K562 (cell line): ENCODE measurements at regions not wholly inside any gene's neighbourhood (a gene's known extent, or its start where the extent isn't known, plus 50 kb on each side); places are given as distances from the start of the nearest gene placed in this dataset.

Experiments
- ATAC-seq: fragments of 200-7000 bp; cut with Tn5 transposase; 3 replicates; pipeline ENCODE4 v1.9.1; 2020; ENCODE audit warnings: moderate library complexity
- BruUV-seq: library from RNA; stranded (reverse); fragments of 400-500 nt; replicated peaks from 2 replicates; lab custom pipeline; 2021; lab: Mats Ljungman, UMichigan
- CTCF ChIA-PET: fragments of 300-600 bp; formaldehyde crosslinking; extraction: SDS; loops from one replicate; lab custom pipeline; 2021; ENCODE audit warnings: low intra/inter-chr PET ratio; lab: Yijun Ruan, JAX
- POLR2A ChIA-PET: fragments of 300-600, 350-650 bp; sonication (Branson Sonifier 250); formaldehyde crosslinking; extraction: SDS; loops from one replicate; lab custom pipeline; 2021; ENCODE audit warnings: antibody characterized with exemption, inconsistent platforms; lab: Yijun Ruan, JAX
- DNase-seq, 4 experiments: peaks; one replicate each; pipeline versions ENCODE4 v3.0.0 to v3.0.0-alpha.2; 2011 to 2018; ENCODE audit warnings: low spot score in 3 of 4, mixed read lengths in 3 of 4; ENCODE audit errors: extremely low read depth in 1 of 4
- FAIRE-seq: peaks from 2 replicates; lab custom pipeline; 2011; peaks lifted over from hg19 to GRCh38; lab: Jason Lieb, UNC
- H2AFZ ChIP-seq: 2 replicates; pipeline ENCODE4 v1.6.0; 2011; ENCODE audit warnings: low read depth, low read length, control low read depth, inconsistent platforms
- H3K27ac ChIP-seq: fragments of 200-600 bp; 3 replicates; pipeline ENCODE4 v1.8.0; 2011; ENCODE audit warnings: low read depth, mild to moderate bottlenecking, control low read depth, inconsistent platforms, low read length, moderate library complexity, mixed read lengths; ENCODE audit errors: extremely low read depth
- H3K27me3 ChIP-seq, 2 experiments: fragments of 300-600 bp in 1 of 2; 2 replicates in 1 of 2; 3 replicates in 1 of 2; pipeline versions ENCODE4 v1.6.0 to v1.8.0; 2011; ENCODE audit warnings: inconsistent platforms in 2 of 2, low read length in 2 of 2, mild to moderate bottlenecking in 1 of 2, mixed read lengths in 1 of 2, moderate library complexity in 1 of 2; ENCODE audit not compliant: control insufficient read depth in 2 of 2, insufficient read depth in 2 of 2
- H3K36me3 ChIP-seq: fragments of 300-600 bp; 3 replicates; pipeline ENCODE4 v1.8.0; 2011; ENCODE audit warnings: mild to moderate bottlenecking, low read length, inconsistent platforms; ENCODE audit not compliant: control insufficient read depth, insufficient read depth
- H3K4me1 ChIP-seq, 2 experiments: fragments of 200-600 bp in 1 of 2; replicated peaks in 1 of 2; 2 replicates in 1 of 2; 3 replicates in 1 of 2; pipeline versions ENCODE4 v1.5.1 to v1.8.0; 2011; ENCODE audit warnings: inconsistent platforms in 2 of 2, low read length in 2 of 2, mild to moderate bottlenecking in 1 of 2, mixed read lengths in 1 of 2, moderate library complexity in 1 of 2; ENCODE audit not compliant: control insufficient read depth in 2 of 2, insufficient read depth in 2 of 2
- H3K4me2 ChIP-seq: 2 replicates; pipeline ENCODE4 v1.6.1; 2011; ENCODE audit warnings: low read length, control low read depth, inconsistent platforms, mixed read lengths; ENCODE audit not compliant: insufficient read depth
- H3K4me3 ChIP-seq: fragments of 200-600 bp; sonication (generic), shearing (Covaris generic); 2 replicates; pipeline ENCODE4 v1.5.1; 2016; ENCODE audit warnings: control low read depth, inconsistent platforms
- H3K79me2 ChIP-seq: fragments of 200-600 bp; 3 replicates; pipeline ENCODE4 v1.8.0; 2011; ENCODE audit warnings: low read length, inconsistent platforms; ENCODE audit not compliant: control insufficient read depth, insufficient read depth
- H3K9ac ChIP-seq, 2 experiments: 2 replicates each; pipeline versions ENCODE4 v1.6.0 to v1.6.1; 2011; ENCODE audit warnings: low read depth in 2 of 2, low read length in 2 of 2, control low read depth in 1 of 2, inconsistent platforms in 1 of 2, mild to moderate bottlenecking in 1 of 2, mixed read lengths in 1 of 2; ENCODE audit not compliant: insufficient read depth in 1 of 2
- H3K9me1 ChIP-seq: one replicate; pipeline ENCODE4 v1.6.0; 2011; ENCODE audit warnings: inconsistent platforms, mild to moderate bottlenecking, low read length, moderate library complexity; ENCODE audit not compliant: control insufficient read depth, insufficient read depth
- H3K9me3 ChIP-seq: replicated peaks from 2 replicates; pipeline ENCODE4 v1.5.1; 2011; ENCODE audit warnings: low read depth, low read length, inconsistent platforms; ENCODE audit not compliant: control insufficient read depth, insufficient read depth
- H4K20me1 ChIP-seq: replicated peaks from 2 replicates; pipeline ENCODE4 v1.6.1; 2011; ENCODE audit warnings: low read length, inconsistent platforms, mixed read lengths; ENCODE audit not compliant: control insufficient read depth, insufficient read depth
- ARHGAP35 ChIP-seq: fragments of 450-650 bp; IDR thresholded peaks from 2 replicates; pipeline ENCODE4 v1.6.1; 2018; ENCODE audit not compliant: partially characterized antibody
- ATF6 ChIP-seq: sonication (generic); formaldehyde crosslinking; IDR thresholded peaks from 2 replicates; pipeline ENCODE4 v1.4.0; 2020; ENCODE audit warnings: mild to moderate bottlenecking, missing genetic modification reagents
- BCOR ChIP-seq: fragments of 450-650 bp; IDR thresholded peaks from 2 replicates; pipeline ENCODE4 v1.6.1; 2016
- CCAR2 ChIP-seq: fragments of 200-400 bp; formaldehyde crosslinking; IDR thresholded peaks from 2 replicates; pipeline ENCODE4 v1.6.1; 2017; ENCODE audit warnings: mild to moderate bottlenecking, low read depth, low read length
- CTBP1 ChIP-seq: fragments of 450-650 bp; IDR thresholded peaks from 2 replicates; pipeline ENCODE4 v1.6.1; 2016; ENCODE audit warnings: borderline replicate concordance
- DMBX1 ChIP-seq: fragments of 250-450 bp; sonication (Bioruptor Pico); IDR thresholded peaks from 2 replicates; pipeline ENCODE4 v1.8.0; 2022; ENCODE audit warnings: inconsistent platforms, mild to moderate bottlenecking, moderate library complexity, borderline replicate concordance
- ERF ChIP-seq: fragments of 450-650 bp; formaldehyde crosslinking; IDR thresholded peaks from 2 replicates; pipeline ENCODE4 v1.4.0; 2020; ENCODE audit warnings: mild to moderate bottlenecking, mixed read lengths
- GMEB1 ChIP-seq: fragments of 250-450 bp; sonication (Bioruptor Pico); IDR thresholded peaks from 2 replicates; pipeline ENCODE4 v1.4.0; 2020; ENCODE audit warnings: mild to moderate bottlenecking
- HEY1 ChIP-seq: fragments of 250-450 bp; sonication (Bioruptor Pico); IDR thresholded peaks from 2 replicates; pipeline ENCODE4 v1.5.0; 2020; ENCODE audit warnings: mild to moderate bottlenecking, moderate library complexity, borderline replicate concordance
- MXI1 ChIP-seq: IDR thresholded peaks from 2 replicates; pipeline ENCODE4 v1.6.1; 2011; ENCODE audit warnings: low read depth, mild to moderate bottlenecking, improper control_type of control experiment, low read length
- NCOA4 ChIP-seq: fragments of 450-650 bp; IDR thresholded peaks from 2 replicates; pipeline ENCODE4 v1.6.1; 2018; ENCODE audit warnings: mild to moderate bottlenecking; ENCODE audit not compliant: partially characterized antibody
- PYGO2 ChIP-seq: fragments of 450-650 bp; IDR thresholded peaks from 2 replicates; pipeline ENCODE4 v1.6.1; 2016; ENCODE audit warnings: mild to moderate bottlenecking, missing genetic modification characterization, moderate library complexity, missing compliant biosample characterization
- SMAD3 ChIP-seq: fragments of 450-650 bp; formaldehyde crosslinking; conservative IDR thresholded peaks from 2 replicates; pipeline ENCODE4 v1.4.0; 2020; ENCODE audit warnings: mild to moderate bottlenecking
- SOX6 ChIP-seq: fragments of 450-650 bp; IDR thresholded peaks from 2 replicates; pipeline ENCODE4 v1.6.1; 2014; ENCODE audit warnings: mild to moderate bottlenecking
- SRSF1 ChIP-seq: fragments of 200-400 bp; formaldehyde crosslinking; IDR thresholded peaks from 2 replicates; pipeline ENCODE4 v1.6.1; 2017; ENCODE audit warnings: mild to moderate bottlenecking, low read depth, low read length, moderate library complexity
- ZFPM2 ChIP-seq: fragments of 250-450 bp; sonication (Bioruptor Pico); IDR thresholded peaks from 2 replicates; pipeline ENCODE4 v1.5.1; 2022; ENCODE audit warnings: mild to moderate bottlenecking
- ZNF280B ChIP-seq: fragments of 250-450 bp; sonication (Bioruptor Pico); IDR thresholded peaks from 2 replicates; pipeline ENCODE4 v1.5.1; 2021; ENCODE audit warnings: mild to moderate bottlenecking
- ZNF551 ChIP-seq: fragments of 250-450 bp; sonication (Bioruptor Pico); IDR thresholded peaks from 2 replicates; pipeline ENCODE4 v1.5.0; 2021; ENCODE audit warnings: mild to moderate bottlenecking, moderate library complexity
- WGBS: fragments of 100-300 bp; shearing (Covaris generic); methylation state at CpG from one replicate; pipeline ENCODE4 v1.1.6; 2016; ENCODE audit warnings: low coverage, mixed read lengths; ENCODE audit not compliant: insufficient coverage; ENCODE audit errors: missing lambda C conversion rate; 5-methylcytosine and 5-hydroxymethylcytosine counted together
- in situ Hi-C: fragments of 300-500 bp; cut with MboI; formaldehyde crosslinking; loops from 4 replicates; pipeline ENCODE4 v1.15.0; 2018; ENCODE audit warnings: inconsistent platforms, mixed read lengths
- intact Hi-C: fragments of 100-400 bp; cut with micrococcal nuclease; formaldehyde crosslinking; loops from 2 replicates; pipeline ENCODE4 v1.14.2; 2022

GRCh38 chr21:40936178-40936577 is 89.2 kb upstream of the DSCAM start (continued):
- TF ChIP-seq ZFPM2 (no peak), SRSF1 (no peak), NCOA4 (no peak), BCOR (no peak), SMAD3 (CRISPR knock-in tag) (no peak)

- H2AFZ ChIP-seq, result no peak overlapping the region
- in situ Hi-C loops (no loop called here), intact Hi-C loops (no loop called here)
- no peaks in the 10 kb centered on the region for H4K20me1 ChIP-seq
- H3K79me2 ChIP-seq, result no peaks in the 10 kb centered on the region
- H3K4me2 ChIP-seq, result no peak overlapping the region
- WGBS, result 0% methylated on average over 9 of the region's 10 CpGs
- POLR2A ChIA-PET, result no interaction called here
- H3K9me3 ChIP-seq, result no peaks in the 10 kb centered on the region; the same call in 1 of the 2 replicates
- no TSS peak for BruUV-seq
- DNase-seq (no peak), FAIRE-seq (no peak), ATAC-seq (no peak)
- H3K27me3 ChIP-seq, result no peaks in the 10 kb centered on the region
- no peak overlapping the region for H3K4me3 ChIP-seq
- no peaks in the 10 kb centered on the region for H3K9me1 ChIP-seq
- H3K9ac ChIP-seq, result no peak overlapping the region
- H3K36me3 ChIP-seq, result no peaks in the 10 kb centered on the region
- H3K4me1 ChIP-seq, result no peaks in the 10 kb centered on the region
- CTCF ChIA-PET, result no interaction called here
- no peak overlapping the region for H3K27ac ChIP-seq
- no peak for TF ChIP-seq ZNF280B
- no peak for TF ChIP-seq ATF6 (CRISPR knock-in tag)
- TF ChIP-seq SOX6, result no peak
- no peak for TF ChIP-seq ZNF551
- TF ChIP-seq ARHGAP35, result no peak
- no peak for TF ChIP-seq HEY1 (CRISPR knock-in tag)
- TF ChIP-seq PYGO2 (tag), result no peak
- no peak for TF ChIP-seq DMBX1
- no peak for TF ChIP-seq CTBP1
- TF ChIP-seq MXI1, result no peak
- no peak for TF ChIP-seq ERF (CRISPR knock-in tag)
- no peak for TF ChIP-seq CCAR2
- no peak for TF ChIP-seq GMEB1 (CRISPR knock-in tag)
Measured at GRCh38 chr21:40936771-40937261, 89.9 kb upstream of the DSCAM start.
